HCT116 (cell line): ENCODE measurements at regions not wholly inside any gene's neighbourhood (a gene's known extent, or its start where the extent isn't known, plus 50 kb on each side); places are given as distances from the start of the nearest gene placed in this dataset.

Experiments used
- EZH2 ChIP-seq: fragments of 200-600 bp; sonication (generic); IDR thresholded peaks from 2 replicates; pipeline ENCODE4 v1.6.1; 2017; ENCODE audit warnings: antibody characterized with exemption, mixed run types
- FOSL1 ChIP-seq: IDR thresholded peaks from 2 replicates; pipeline ENCODE4 v1.6.1; 2012; ENCODE audit warnings: low read depth
- JUND ChIP-seq: IDR thresholded peaks from 2 replicates; pipeline ENCODE4 v1.6.1; 2012
- POLR2A ChIP-seq: IDR thresholded peaks from 2 replicates; pipeline ENCODE4 v1.7.0; 2011; ENCODE audit warnings: borderline replicate concordance; ENCODE audit not compliant: insufficient read depth, insufficient read length; ENCODE audit errors: extremely low read depth
- POLR2AphosphoS5 ChIP-seq: IDR thresholded peaks from 2 replicates; pipeline ENCODE4 v1.6.1; 2011; ENCODE audit warnings: mild to moderate bottlenecking, low read depth, low read length, moderate library complexity
- SP1 ChIP-seq: IDR thresholded peaks from 2 replicates; pipeline ENCODE4 v1.6.1; 2012; ENCODE audit warnings: low read depth
- TF ChIP-seq, protein P1 (sequence below), 3 experiments: fragments of 200-600 bp in 1 of 3; sonication (generic) in 1 of 3; IDR thresholded peaks in 2 of 3; conservative IDR thresholded peaks in 1 of 3; 2 replicates each; pipeline ENCODE4 v1.5.1; 2012 to 2017; ENCODE audit warnings: low read depth in 2 of 3, low read length in 2 of 3, antibody characterized with exemption in 1 of 3, borderline replicate concordance in 1 of 3, control low read depth in 1 of 3, mild to moderate bottlenecking in 1 of 3, mixed read lengths in 1 of 3, mixed run types in 1 of 3, moderate library complexity in 1 of 3; ENCODE audit not compliant: insufficient read depth in 1 of 3

DNA sequence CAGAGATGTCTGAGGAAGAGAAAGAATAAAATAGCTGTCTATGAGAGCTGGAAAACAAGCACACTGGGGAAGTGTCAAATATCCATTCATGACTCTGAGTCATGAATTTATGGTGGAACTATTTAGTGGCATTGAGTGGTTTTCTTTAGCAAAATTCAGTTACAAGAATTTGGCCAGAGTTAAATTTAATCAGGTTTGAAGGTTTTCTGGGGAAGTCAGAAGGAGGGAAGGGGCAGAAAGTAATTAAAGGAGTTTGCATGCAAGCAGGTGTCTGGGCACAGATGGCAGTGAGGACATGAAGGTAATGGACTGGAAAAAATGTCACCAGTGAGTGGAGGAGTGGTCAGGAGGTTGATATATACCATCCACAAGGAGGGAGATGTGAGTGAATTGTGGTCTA lies 121.9 kb upstream of the IVNS1ABP start:
- TF ChIP-seq POLR2AphosphoS5 = no peak
- no peak for TF ChIP-seq EZH2
- TF ChIP-seq, protein P1, sequence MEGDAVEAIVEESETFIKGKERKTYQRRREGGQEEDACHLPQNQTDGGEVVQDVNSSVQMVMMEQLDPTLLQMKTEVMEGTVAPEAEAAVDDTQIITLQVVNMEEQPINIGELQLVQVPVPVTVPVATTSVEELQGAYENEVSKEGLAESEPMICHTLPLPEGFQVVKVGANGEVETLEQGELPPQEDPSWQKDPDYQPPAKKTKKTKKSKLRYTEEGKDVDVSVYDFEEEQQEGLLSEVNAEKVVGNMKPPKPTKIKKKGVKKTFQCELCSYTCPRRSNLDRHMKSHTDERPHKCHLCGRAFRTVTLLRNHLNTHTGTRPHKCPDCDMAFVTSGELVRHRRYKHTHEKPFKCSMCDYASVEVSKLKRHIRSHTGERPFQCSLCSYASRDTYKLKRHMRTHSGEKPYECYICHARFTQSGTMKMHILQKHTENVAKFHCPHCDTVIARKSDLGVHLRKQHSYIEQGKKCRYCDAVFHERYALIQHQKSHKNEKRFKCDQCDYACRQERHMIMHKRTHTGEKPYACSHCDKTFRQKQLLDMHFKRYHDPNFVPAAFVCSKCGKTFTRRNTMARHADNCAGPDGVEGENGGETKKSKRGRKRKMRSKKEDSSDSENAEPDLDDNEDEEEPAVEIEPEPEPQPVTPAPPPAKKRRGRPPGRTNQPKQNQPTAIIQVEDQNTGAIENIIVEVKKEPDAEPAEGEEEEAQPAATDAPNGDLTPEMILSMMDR (IDR thresholded peaks at IDR 0.05 in 2 of 3, conservative IDR thresholded peaks at IDR 0.05 in 1 of 3; ENCODE audit: borderline replicate concordance in 1 of 3, insufficient read depth in 1 of 3, low read depth in 2 of 3, low read length in 2 of 3) = no peak
- TF ChIP-seq POLR2A = no peak
- no peak for TF ChIP-seq JUND
- no peak for TF ChIP-seq SP1
- no peak for TF ChIP-seq FOSL1
